Stimulated activated CD4-positive, alpha-beta T cell treated with anti-CD3 and anti-CD28 coated beads, Interleukin-12 subunit alpha, Interleukin-12 subunit beta, amount 100 ng/mL, for 48 hours (primary cell): ENCODE measurements at regions not wholly inside any gene's neighbourhood (a gene's known extent, or its start where the extent isn't known, plus 50 kb on each side); places are given as distances from the start of the nearest gene placed in this dataset.
"Not testable (repeated sequence)": the region's sequence is repeated elsewhere in the genome, so short reads cannot be mapped to it uniquely, and the experiment has no call there.

ENCODE experiments used
- DNase-seq, 3 donors: peaks; one replicate each; pipeline ENCODE4 v3.0.0-alpha.2; 2020; ENCODE audit warnings: low read depth in 2 of 3, low spot score in 1 of 3

- no peak for DNase-seq
Observed at GRCh38 chr10:108990441-108990840, 932.9 kb downstream of the XPNPEP1 start.

DNA sequence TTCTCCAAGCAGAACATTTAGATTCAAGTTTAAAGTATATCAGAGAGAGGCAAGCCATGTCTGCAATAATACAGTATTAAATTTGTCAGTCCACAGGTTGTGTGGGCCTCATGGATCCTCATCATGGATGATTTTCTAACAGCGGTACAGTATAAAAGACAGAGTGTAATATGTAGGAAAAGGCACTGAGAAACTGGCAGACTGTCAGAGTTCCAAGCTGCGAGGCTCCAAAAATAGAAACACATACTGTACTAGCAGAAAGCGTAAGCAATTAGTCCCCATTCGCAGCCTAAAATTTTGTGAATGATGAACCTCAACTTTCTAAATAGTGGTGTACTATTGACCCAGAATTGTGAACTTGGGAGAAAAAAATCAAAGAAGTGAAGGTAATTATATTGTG, 933.3 kb downstream of the XPNPEP1 start:
- DNase-seq = no peak

DNA sequence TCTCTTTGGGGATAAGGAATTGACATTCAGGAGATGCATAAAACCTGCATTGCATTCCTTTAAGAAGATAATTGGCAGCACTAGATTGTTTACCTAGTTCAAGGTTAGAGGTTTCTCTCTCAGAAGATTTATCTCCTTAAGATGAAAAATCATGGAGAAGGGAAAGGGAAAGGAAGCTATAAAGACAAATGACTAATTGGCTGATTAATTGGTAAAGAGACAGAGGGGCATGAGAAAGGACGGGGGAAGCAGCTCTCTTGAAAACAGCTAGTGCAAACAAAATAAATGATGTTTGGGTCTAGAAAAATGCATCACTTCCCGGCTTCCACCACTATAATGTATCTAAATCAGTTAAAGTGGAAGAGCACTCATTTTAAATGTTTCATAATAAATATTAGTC, 941.2 kb downstream of the XPNPEP1 start:
- no peak for DNase-seq

DNA sequence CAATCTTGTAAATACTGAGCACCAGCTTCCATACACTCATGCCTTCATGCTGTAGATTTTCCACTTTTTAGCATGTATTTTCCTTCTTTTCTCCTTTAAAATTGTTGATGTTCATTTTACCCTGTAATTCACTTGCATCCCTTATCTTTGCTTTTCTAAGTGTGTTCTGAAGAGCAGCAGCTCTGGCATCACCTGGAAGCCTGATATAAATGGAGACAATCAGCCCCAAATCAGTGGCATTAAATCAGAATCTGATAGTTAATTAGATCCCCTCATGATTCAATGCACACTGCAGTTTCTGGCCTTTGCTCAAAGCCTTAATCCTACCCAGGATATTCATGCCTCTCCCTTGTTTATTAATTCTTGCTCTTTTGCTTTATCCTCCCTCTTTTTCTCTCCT, 942.4 kb downstream of the XPNPEP1 start:
- no peak for DNase-seq

- no peak for DNase-seq
Observed at GRCh38 chr10:108975459-108976058, 947.8 kb downstream of the XPNPEP1 start.

DNA sequence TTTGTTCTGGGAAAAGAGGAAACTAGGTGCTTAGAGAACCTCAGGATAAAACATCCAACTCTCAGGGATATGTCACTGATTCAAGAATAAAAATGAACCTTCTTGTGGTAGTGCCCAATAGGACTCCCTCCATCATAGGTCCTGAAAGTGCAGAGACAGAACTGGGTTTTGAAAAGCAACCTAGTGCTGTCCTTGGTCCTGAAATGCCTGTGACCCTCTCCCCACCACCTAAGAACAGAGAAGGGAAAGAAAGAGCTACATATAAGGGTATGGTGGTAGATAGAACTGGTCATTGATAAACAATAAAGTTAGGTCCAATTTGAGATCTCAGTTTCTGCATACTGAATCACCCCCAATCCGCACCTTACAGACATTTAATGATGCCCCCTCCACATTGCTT, 953.3 kb downstream of the XPNPEP1 start:
- no peak for DNase-seq

GRCh38 chr10:108966411-108966810, 956.9 kb downstream of the XPNPEP1 start:
- no peak for DNase-seq

DNA sequence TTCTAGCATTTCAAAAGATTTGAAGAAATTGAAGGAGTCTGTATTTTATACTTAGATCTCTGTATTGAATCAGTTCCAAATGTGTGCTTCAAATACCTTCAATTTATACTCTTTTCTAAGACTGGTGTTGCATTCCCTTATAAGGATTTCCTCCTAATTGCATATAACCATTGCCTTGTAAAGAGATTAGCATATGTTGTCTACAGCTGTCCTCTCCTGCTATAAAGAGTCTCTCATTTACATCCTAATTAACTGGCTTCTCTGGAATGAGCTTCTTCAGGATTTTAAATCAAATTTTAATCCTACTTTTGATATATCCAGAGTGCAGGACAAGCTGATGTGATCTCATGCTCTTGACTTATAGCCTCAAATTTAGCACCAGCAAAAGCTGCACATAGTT, 957.3 kb downstream of the XPNPEP1 start:
- no peak for DNase-seq

- no peak for DNase-seq
Observed at GRCh38 chr10:108962172-108962571, 961.1 kb downstream of the XPNPEP1 start.

- DNase-seq = no peak
Observed at GRCh38 chr10:108957681-108958080, 965.6 kb downstream of the XPNPEP1 start.

GRCh38 chr10:108956149-108956548, 967.2 kb downstream of the XPNPEP1 start:
- DNase-seq = no peak

GRCh38 chr10:108920029-108920428, 1003.3 kb downstream of the XPNPEP1 start:
- not testable (repeated sequence) for DNase-seq

- no peak for DNase-seq
Observed at GRCh38 chr10:108913300-108913699, 1010.0 kb downstream of the XPNPEP1 start.

DNA sequence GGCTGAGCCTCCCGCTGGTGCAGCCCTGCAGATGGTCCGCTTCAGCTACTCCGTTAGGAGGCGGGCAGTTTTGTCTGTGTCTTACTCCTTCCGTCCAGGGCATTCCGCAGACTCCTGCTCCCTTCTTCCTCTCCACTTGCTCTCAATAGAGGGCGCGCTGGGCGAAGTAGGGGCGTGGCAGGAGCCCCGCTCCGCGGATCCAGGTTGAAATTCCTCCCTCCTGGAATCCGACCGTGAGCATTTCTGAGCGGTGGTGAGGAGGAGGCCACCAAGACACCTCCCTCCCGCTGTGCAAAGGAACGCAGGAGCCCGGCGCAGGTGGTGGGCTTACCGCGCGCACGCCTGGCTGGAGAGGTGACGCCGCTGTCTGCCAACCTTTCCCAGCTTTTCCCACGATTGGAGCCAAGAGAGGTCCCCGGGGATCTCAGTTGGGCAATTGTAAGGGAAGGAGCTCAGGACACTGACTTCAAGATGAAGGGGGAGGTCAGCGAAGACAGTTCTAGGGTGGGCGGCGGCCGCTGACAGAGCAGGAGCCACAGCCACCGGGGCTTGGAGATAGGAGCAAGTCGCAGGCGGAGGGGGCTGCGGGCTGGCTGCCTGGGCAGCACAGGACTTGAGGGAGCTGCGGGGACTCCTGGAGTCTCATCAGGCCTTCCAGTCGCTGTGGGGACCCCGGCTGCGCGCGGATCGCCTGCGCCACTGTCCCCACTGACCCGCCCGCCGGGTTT, 1011.3 kb downstream of the XPNPEP1 start:
- no peak for DNase-seq

DNA sequence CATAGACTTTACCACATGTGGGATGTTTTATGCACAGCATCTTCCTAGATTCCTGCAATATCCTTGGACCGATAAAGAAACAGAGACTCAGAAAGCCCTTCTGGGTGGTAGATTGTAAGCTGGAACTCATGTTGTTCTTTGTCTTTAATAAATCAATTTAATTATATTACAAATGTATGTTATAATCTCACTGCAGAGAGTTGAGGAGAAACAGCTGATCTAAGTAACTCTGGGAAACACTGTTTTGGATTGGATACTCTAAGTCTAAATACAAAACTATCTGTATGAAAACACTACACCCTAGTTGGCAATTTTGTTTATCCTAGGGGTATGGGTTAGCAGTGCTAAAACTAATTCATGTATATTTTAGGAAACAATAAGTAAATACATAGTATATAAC, 1015.2 kb downstream of the XPNPEP1 start:
- no peak for DNase-seq

- DNase-seq = no peak
Observed at GRCh38 chr10:108905821-108906220, 1017.5 kb downstream of the XPNPEP1 start.

GRCh38 chr10:108905171-108905570, 1018.1 kb downstream of the XPNPEP1 start:
- no peak for DNase-seq

- no peak for DNase-seq
Observed at GRCh38 chr10:108904163-108904838, 1019.0 kb downstream of the XPNPEP1 start.

- no peak for DNase-seq
Observed at GRCh38 chr10:108902619-108903285, 1020.6 kb downstream of the XPNPEP1 start.

- DNase-seq = no peak
Observed at GRCh38 chr10:108901781-108902618, 1021.3 kb downstream of the XPNPEP1 start.

DNA sequence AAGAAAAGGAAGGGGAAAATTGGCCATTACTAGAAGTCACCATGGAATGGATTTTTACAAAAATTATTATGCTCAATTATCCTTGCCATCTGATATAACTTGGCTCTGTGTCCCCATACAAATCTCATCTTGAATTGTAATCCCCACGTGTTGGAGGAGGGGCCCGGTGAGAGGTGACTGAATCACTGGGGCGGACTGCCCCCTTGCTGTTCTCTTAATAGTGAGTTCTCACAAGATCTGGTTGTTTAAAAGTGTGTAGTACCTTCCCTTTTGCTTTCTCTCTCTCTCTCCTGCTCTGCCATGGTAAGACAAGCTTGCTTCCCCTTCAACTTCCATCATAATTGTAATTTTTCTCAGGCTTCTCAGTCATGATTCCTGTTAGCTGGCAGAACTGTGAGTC, 1023.6 kb downstream of the XPNPEP1 start:
- no peak for DNase-seq
